Gastrocnemius medialis (tissue), 4 donors: ENCODE measurements at regions not wholly inside any gene's neighbourhood (a gene's known extent, or its start where the extent isn't known, plus 50 kb on each side); places are given as distances from the start of the nearest gene placed in this dataset.
A peak's percentile ranks its signal among the peaks of the same experiment; 100 is the strongest.
"Not testable (repeated sequence)": the region's sequence is repeated elsewhere in the genome, so short reads cannot be mapped to it uniquely, and the experiment has no call there.

Source experiments
- ATAC-seq, 2 donors: fragments of 150-250 bp; one replicate each; pipeline ENCODE4 v1.9.1; 2016
- DNase-seq, 2 donors: peaks; one replicate each; pipeline ENCODE4 v3.0.0-alpha.2; 2019
- H3K27ac ChIP-seq, 4 donors: fragments of 200-600 bp; sonication (generic); 1 replicate in 1 of 4; 2 replicates in 3 of 4; pipeline ENCODE4 v1.5.1; 2016 to 2018; ENCODE audit warnings: mild to moderate bottlenecking in 2 of 4, moderate library complexity in 1 of 4
- H3K27me3 ChIP-seq, 3 donors: fragments of 200-600 bp; sonication (generic) in 2 of 3; 1 replicate in 1 of 3; 2 replicates in 2 of 3; pipeline versions ENCODE4 v1.5.1 to v1.6.0; 2016 to 2019; ENCODE audit warnings: mild to moderate bottlenecking in 1 of 3, moderate library complexity in 1 of 3
- H3K36me3 ChIP-seq, 2 donors: fragments of 200-600 bp; sonication (generic) in 1 of 2; one replicate each; pipeline ENCODE4 v1.5.1; 2017 to 2018
- H3K4me1 ChIP-seq, 2 donors: fragments of 200-600 bp; sonication (generic) in 1 of 2; one replicate each; pipeline ENCODE4 v1.5.1; 2016 to 2017; ENCODE audit warnings: mild to moderate bottlenecking in 2 of 2
- H3K4me3 ChIP-seq, 4 donors: fragments of 200-600 bp; sonication (generic) in 3 of 4; 1 replicate in 1 of 4; 2 replicates in 3 of 4; pipeline ENCODE4 v1.5.1; 2016 to 2019; ENCODE audit warnings: mild to moderate bottlenecking in 2 of 4
- H3K9me3 ChIP-seq, 3 donors: fragments of 200-600 bp; sonication (generic) in 2 of 3; 1 replicate in 1 of 3; 2 replicates in 2 of 3; pipeline ENCODE4 v1.5.1; 2016 to 2019
- POLR2A ChIP-seq, 2 donors: fragments of 450-650 bp; IDR thresholded peaks; one replicate each; pipeline ENCODE4 v1.6.1; 2017; ENCODE audit warnings: antibody characterized with exemption in 2 of 2, mild to moderate bottlenecking in 2 of 2, moderate library complexity in 2 of 2
- in situ Hi-C, 4 donors: fragments of 200-750 bp; cut with MboI; loops; one replicate each; pipeline versions ENCODE4 v1.15.0 to v1.8.0; 2017; ENCODE audit warnings: low sequenced_read_pairs in 4 of 4
- intact Hi-C: fragments of 100-400 bp; cut with DNase I; formaldehyde crosslinking; loops from one replicate; pipeline ENCODE4 v1.15.1; 2023; ENCODE audit warnings: low total_unique reads
- TF ChIP-seq, protein P1 (sequence below), 5 experiments: fragments of 450-650 bp in 3 of 5; fragments of 200-600 bp in 2 of 5; sonication (generic) in 2 of 5; IDR thresholded peaks in 4 of 5; conservative IDR thresholded peaks in 1 of 5; 1 replicate in 4 of 5; 2 replicates in 1 of 5; pipeline ENCODE4 v1.5.1; 2016 to 2019; ENCODE audit warnings: antibody characterized with exemption in 5 of 5, mild to moderate bottlenecking in 3 of 5, moderate library complexity in 3 of 5

DNA sequence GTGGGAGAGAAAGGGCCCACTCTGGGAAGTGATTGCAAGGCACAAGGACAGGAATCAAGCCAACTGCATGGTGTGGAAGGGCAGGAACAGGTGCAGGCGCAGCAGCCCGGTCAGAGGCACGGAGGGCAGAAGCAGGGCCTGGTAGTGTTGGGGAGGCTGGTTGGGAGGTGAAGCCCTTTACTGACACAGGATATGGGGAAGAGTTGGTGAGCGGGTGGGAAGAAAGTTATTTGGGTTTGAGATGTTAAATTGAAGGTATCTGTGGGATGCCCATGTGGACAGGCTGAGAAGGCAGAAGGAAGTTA lies 83.6 kb upstream of the ABHD2 start:
- peak overlapping the region in 1 of 4 donors; percentile 31 for H3K27ac ChIP-seq
- no peak for TF ChIP-seq POLR2A (IDR thresholded peaks at IDR 0.05)
- TF ChIP-seq, protein P1, sequence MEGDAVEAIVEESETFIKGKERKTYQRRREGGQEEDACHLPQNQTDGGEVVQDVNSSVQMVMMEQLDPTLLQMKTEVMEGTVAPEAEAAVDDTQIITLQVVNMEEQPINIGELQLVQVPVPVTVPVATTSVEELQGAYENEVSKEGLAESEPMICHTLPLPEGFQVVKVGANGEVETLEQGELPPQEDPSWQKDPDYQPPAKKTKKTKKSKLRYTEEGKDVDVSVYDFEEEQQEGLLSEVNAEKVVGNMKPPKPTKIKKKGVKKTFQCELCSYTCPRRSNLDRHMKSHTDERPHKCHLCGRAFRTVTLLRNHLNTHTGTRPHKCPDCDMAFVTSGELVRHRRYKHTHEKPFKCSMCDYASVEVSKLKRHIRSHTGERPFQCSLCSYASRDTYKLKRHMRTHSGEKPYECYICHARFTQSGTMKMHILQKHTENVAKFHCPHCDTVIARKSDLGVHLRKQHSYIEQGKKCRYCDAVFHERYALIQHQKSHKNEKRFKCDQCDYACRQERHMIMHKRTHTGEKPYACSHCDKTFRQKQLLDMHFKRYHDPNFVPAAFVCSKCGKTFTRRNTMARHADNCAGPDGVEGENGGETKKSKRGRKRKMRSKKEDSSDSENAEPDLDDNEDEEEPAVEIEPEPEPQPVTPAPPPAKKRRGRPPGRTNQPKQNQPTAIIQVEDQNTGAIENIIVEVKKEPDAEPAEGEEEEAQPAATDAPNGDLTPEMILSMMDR (IDR thresholded peaks at IDR 0.05 in 4 of 5, conservative IDR thresholded peaks at IDR 0.05 in 1 of 5): no peak
- H3K36me3 ChIP-seq: no peaks in the 10 kb centered on the region
- no peaks in the 10 kb centered on the region for H3K9me3 ChIP-seq
- no peak overlapping the region for H3K4me3 ChIP-seq
- intact Hi-C loops (no loop called here), in situ Hi-C loops (no loop called here)
- peaks cover 0 to 3% of the 10 kb centered on the region in 2 donors for H3K4me1 ChIP-seq
- ATAC-seq (peak; percentile 23 to 80), DNase-seq (peak in 1 of 2 donors; percentile 41)
- no peaks in the 10 kb centered on the region for H3K27me3 ChIP-seq

DNA sequence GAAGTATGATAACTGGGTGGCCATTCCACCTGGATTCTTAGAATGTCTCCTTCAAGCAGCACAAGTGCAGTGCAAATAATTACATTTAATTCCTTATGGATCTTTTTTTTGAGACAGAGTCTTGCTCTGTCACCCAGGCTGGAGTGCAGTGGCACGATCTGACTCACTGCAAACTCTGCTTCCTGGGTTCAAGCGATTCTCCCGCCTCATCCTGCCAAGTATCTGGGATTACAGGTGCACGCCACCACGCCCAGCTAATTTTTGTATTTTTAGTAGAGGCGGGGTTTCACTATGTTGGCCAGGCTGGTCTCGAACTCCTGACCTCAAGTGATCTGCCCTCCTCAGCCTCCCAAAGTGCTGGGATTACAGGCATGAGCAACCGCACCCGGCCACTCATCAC lies 80.7 kb upstream of the ABHD2 start:
- H3K27me3 ChIP-seq, H3K27ac ChIP-seq, ATAC-seq, H3K36me3 ChIP-seq, H3K4me3 ChIP-seq, DNase-seq, in situ Hi-C loops, H3K9me3 ChIP-seq, H3K4me1 ChIP-seq, intact Hi-C loops: not testable (repeated sequence)

DNA sequence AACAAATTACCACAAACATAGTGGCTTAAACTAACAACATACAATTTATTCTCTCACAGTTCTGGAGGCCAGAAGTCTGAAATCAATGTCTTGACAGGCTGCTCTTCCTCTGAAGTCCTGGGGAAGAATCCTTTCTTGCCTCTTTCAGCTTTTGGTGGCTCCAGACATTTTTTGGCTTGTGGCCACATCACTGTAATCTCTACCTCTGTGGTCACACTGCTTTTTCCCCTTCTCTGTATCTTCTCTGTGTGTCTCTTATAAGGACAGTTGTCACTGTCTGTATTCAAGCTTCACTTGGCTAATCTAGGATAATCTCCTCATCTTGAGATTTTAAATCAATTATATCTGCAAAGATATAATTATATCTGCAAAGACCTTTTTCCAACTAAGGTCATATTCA lies 80.3 kb upstream of the ABHD2 start:
- Histone ChIP-seq H3K9me3 (no peaks in the 10 kb centered on the region), H3K4me1 (peaks cover 0 to 3% of the 10 kb centered on the region in 2 donors), H3K4me3 (no peak overlapping the region), H3K27me3 (no peaks in the 10 kb centered on the region), H3K36me3 (no peaks in the 10 kb centered on the region), H3K27ac (no peak overlapping the region)
- DNase-seq (no peak), ATAC-seq (no peak)
- intact Hi-C loops (no loop called here), in situ Hi-C loops (no loop called here)
- TF ChIP-seq, protein P1 (IDR thresholded peaks at IDR 0.05 in 4 of 5, conservative IDR thresholded peaks at IDR 0.05 in 1 of 5): no peak
- TF ChIP-seq POLR2A (IDR thresholded peaks at IDR 0.05): no peak

DNA sequence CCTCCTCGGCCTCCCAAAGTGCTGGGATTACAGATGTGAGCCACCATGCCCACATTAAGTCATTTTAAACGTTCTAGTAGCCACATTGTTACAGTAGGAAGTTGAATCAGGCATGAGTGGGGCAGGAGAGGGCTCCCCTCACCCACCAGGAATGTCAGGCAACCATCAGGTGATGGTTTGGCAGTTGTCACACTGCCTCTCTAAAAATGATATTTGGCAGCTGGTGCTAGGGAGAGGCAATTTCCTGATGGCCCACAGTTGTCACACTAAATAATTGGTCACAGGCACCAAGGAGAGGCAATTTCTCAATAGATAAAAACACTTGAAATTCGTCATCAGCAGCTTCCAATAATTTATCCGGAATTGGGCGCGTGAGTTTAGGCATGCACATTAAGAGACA lies 79.2 kb upstream of the ABHD2 start:
- Histone ChIP-seq H3K27ac (no peak overlapping the region), H3K9me3 (no peaks in the 10 kb centered on the region), H3K4me1 (peaks cover 0 to 3% of the 10 kb centered on the region in 2 donors), H3K4me3 (no peak overlapping the region), H3K36me3 (no peaks in the 10 kb centered on the region), H3K27me3 (no peaks in the 10 kb centered on the region)
- in situ Hi-C loops: no loop called here
- ATAC-seq: no peak
- DNase-seq: no peak
- TF ChIP-seq, protein P1 (IDR thresholded peaks at IDR 0.05 in 4 of 5, conservative IDR thresholded peaks at IDR 0.05 in 1 of 5): no peak
- TF ChIP-seq POLR2A (IDR thresholded peaks at IDR 0.05): no peak
- intact Hi-C loops: no loop called here

DNA sequence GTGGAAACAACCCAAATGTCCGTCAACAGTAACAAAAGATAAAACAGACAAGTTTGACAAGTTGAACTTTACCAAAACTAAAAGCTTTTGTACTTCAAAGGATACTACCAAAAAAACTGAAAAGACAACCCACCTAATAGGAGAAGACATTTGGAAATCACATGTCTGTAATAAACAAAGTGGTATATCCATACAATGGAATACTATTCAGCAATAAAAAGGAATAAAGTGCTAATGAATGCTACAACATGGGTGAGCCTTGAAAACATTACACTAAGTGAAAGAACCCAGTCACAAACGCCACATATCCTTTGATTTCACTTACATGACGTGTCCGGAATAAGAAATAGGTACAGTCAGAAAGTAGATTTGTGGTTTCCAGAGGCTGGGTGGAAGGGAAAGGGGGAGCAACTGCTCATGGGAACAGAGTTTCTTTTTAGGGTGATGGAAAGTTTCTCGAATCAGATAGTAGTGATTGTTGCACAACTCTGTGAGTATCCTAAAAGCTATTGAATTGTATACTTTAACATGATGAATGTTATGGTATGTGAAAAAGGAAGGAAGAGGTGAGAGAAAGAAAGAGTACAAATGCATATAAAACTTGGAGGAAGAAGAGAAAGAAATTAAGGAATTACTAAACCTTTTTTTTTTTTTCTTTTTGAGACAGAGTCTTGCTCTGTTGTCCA lies 72.7 kb upstream of the ABHD2 start:
- intact Hi-C loops (loop anchor here (2.0 kb wide), 1 partner anchor 121 kb away; the partner anchor contains the start of gene HAPLN3), in situ Hi-C loops (loop anchor here (5.0 to 10.0 kb wide), 2 partner anchors 111 to 113 kb away; no protein-coding TSS in a partner anchor)
- Histone ChIP-seq H3K27me3 (no peaks in the 10 kb centered on the region), H3K36me3 (no peaks in the 10 kb centered on the region), H3K9me3 (no peaks in the 10 kb centered on the region), H3K4me1 (peaks cover 16 to 22% of the 10 kb centered on the region in 2 donors), H3K27ac (no peak overlapping the region), H3K4me3 (no peak overlapping the region)
- DNase-seq (no peak), ATAC-seq (no peak)
- no peak for TF ChIP-seq POLR2A (IDR thresholded peaks at IDR 0.05)
- TF ChIP-seq, protein P1 (IDR thresholded peaks at IDR 0.05 in 4 of 5, conservative IDR thresholded peaks at IDR 0.05 in 1 of 5): no peak
